ENCODE measurements at regions not wholly inside any gene's neighbourhood (a gene's known extent, or its start where the extent isn't known, plus 50 kb on each side); places are given as distances from the start of the nearest gene placed in this dataset.

- TF ChIP-seq SP1 (IDR thresholded peaks at IDR 0.05): no peak
- TF ChIP-seq SUZ12 (IDR thresholded peaks at IDR 0.05): no peak
- no peak for TF ChIP-seq FOXA1 (IDR thresholded peaks at IDR 0.05)
- TF ChIP-seq BHLHE40 (IDR thresholded peaks at IDR 0.05; ENCODE audit: borderline replicate concordance): no peak
- TF ChIP-seq TARDBP (IDR thresholded peaks at IDR 0.05): no peak
- no peak for TF ChIP-seq PKNOX1 (IDR thresholded peaks at IDR 0.05)
- no peak for TF ChIP-seq NFRKB (IDR thresholded peaks at IDR 0.05)
- TF ChIP-seq FOXM1 (IDR thresholded peaks at IDR 0.05; ENCODE audit: borderline replicate concordance): no peak
- no peak for TF ChIP-seq ELF4 (IDR thresholded peaks at IDR 0.05)
- TF ChIP-seq HDGF (IDR thresholded peaks at IDR 0.05; ENCODE audit: borderline replicate concordance): no peak
- no peak for TF ChIP-seq LEF1 (IDR thresholded peaks at IDR 0.05; ENCODE audit: borderline replicate concordance)
- TF ChIP-seq CTBP1 (IDR thresholded peaks at IDR 0.05; ENCODE audit: borderline replicate concordance): no peak
- TF ChIP-seq L3MBTL2 (conservative IDR thresholded peaks at IDR 0.05): no peak
Observed at GRCh38 chr5:133811168-133811567, 157.3 kb downstream of the C5orf15 start.

All from HEK293T (cell line).